Mammary epithelial cell (primary cell): ENCODE measurements at regions not wholly inside any gene's neighbourhood (a gene's known extent, or its start where the extent isn't known, plus 50 kb on each side); places are given as distances from the start of the nearest gene placed in this dataset.

Source experiments
- CTCF ChIP-seq, 2 donors: IDR thresholded peaks in 1 of 2; conservative IDR thresholded peaks in 1 of 2; 2 replicates each; pipeline ENCODE4 v1.5.1; 2011 to 2012; ENCODE audit warnings: inconsistent platforms in 2 of 2, low read length in 2 of 2, mild to moderate bottlenecking in 2 of 2, control low read depth in 1 of 2, low read depth in 1 of 2; ENCODE audit not compliant: insufficient read depth in 1 of 2; ENCODE audit errors: extremely low read depth in 1 of 2
- EZH2 ChIP-seq: IDR thresholded peaks from 2 replicates; pipeline ENCODE4 v1.6.1; 2012; ENCODE audit warnings: low read length, inconsistent platforms, borderline replicate concordance

- TF ChIP-seq EZH2 (no peak), CTCF (conservative IDR thresholded peaks at IDR 0.05 in 1 of 2, IDR thresholded peaks at IDR 0.05 in 1 of 2; ENCODE audit: extremely low read depth in 1 of 2, insufficient read depth in 1 of 2, low read depth in 1 of 2, low read length in 2 of 2) (no peak)
Measured at GRCh38 chr3:683770-684169, 409.1 kb upstream of the CNTN6 start.
